ENCODE measurements at regions not wholly inside any gene's neighbourhood (a gene's known extent, or its start where the extent isn't known, plus 50 kb on each side); places are given as distances from the start of the nearest gene placed in this dataset.

GRCh38 chr3:78021710-78022109 lies 981.8 kb downstream of the ROBO2 start:
- Histone ChIP-seq H3K9me1 (replicated peaks; ENCODE audit: control insufficient read depth, extremely low read depth, insufficient read depth, low read length) (no peaks in the 10 kb centered on the region), H3K27me3 (ENCODE audit: control insufficient read depth in 2 of 2, insufficient read depth in 2 of 2, low read length in 2 of 2) (no peaks in the 10 kb centered on the region), H3K4me1 (ENCODE audit: control insufficient read depth, extremely low read depth, insufficient read depth, low read length) (no peaks in the 10 kb centered on the region), H2AFZ (ENCODE audit: low read depth, low read length) (no peak overlapping the region), H3K4me2 (ENCODE audit: insufficient read depth, low read length) (no peak overlapping the region), H3K27ac (ENCODE audit: insufficient read depth, low read depth, low read length) (no peak overlapping the region), H3K9me3 (replicated peaks; ENCODE audit: control insufficient read depth, insufficient read depth, low read length) (no peaks in the 10 kb centered on the region), H3K36me3 (ENCODE audit: control insufficient read depth in 2 of 2, extremely low read depth in 1 of 2, insufficient read depth in 2 of 2, low read length in 2 of 2) (no peaks in the 10 kb centered on the region), H3K4me3 (replicated peaks in 1 of 3; ENCODE audit: insufficient read depth in 1 of 3, low read depth in 1 of 3, low read length in 3 of 3) (no peak overlapping the region), H3K79me2 (ENCODE audit: control insufficient read depth, insufficient read depth, low read length) (no peaks in the 10 kb centered on the region), H3K9ac (replicated peaks; ENCODE audit: extremely low read depth, insufficient read depth, low read length) (no peak overlapping the region), H4K20me1 (replicated peaks; ENCODE audit: control insufficient read depth, extremely low read depth, insufficient read depth, low read length) (no peaks in the 10 kb centered on the region)
- no TSS peak for BruUV-seq (replicated peaks)
- CTCF ChIA-PET: interaction anchor here (1.2 to 1.5 kb wide), 2 partner anchors 11 to 14 kb away, joined by 3 to 4 read pairs; no protein-coding TSS in a partner anchor
- no peak for DNase-seq (ENCODE audit: low read depth, low spot score)
- FAIRE-seq: no peak
- dilution Hi-C loops (cut with MboI; ENCODE audit: extremely low pct_ligation_motif_present, low sequenced_read_pairs) (no loop called here), intact Hi-C loops (cut with micrococcal nuclease) (no loop called here)
- TF ChIP-seq EZH2 (IDR thresholded peaks at IDR 0.05; ENCODE audit: borderline replicate concordance, low read depth, low read length, severe bottlenecking) (no peak), CTCF (IDR thresholded peaks at IDR 0.05; ENCODE audit: extremely low read depth in 1 of 2, insufficient read depth in 1 of 2, low read depth in 1 of 2, low read length in 2 of 2) (no peak), MAX (IDR thresholded peaks at IDR 0.05; ENCODE audit: insufficient read depth, insufficient read length) (no peak)
- POLR2A ChIA-PET: no interaction called here

- Histone ChIP-seq H3K9ac (replicated peaks; ENCODE audit: extremely low read depth, insufficient read depth, low read length) (no peak overlapping the region), H3K9me3 (replicated peaks; ENCODE audit: control insufficient read depth, insufficient read depth, low read length) (no peaks in the 10 kb centered on the region), H3K27me3 (ENCODE audit: control insufficient read depth in 2 of 2, insufficient read depth in 2 of 2, low read length in 2 of 2) (no peaks in the 10 kb centered on the region), H2AFZ (ENCODE audit: low read depth, low read length) (no peak overlapping the region), H3K9me1 (replicated peaks; ENCODE audit: control insufficient read depth, extremely low read depth, insufficient read depth, low read length) (no peaks in the 10 kb centered on the region), H3K4me1 (ENCODE audit: control insufficient read depth, extremely low read depth, insufficient read depth, low read length) (no peaks in the 10 kb centered on the region), H3K79me2 (ENCODE audit: control insufficient read depth, insufficient read depth, low read length) (no peaks in the 10 kb centered on the region), H3K4me2 (ENCODE audit: insufficient read depth, low read length) (no peak overlapping the region), H4K20me1 (replicated peaks; ENCODE audit: control insufficient read depth, extremely low read depth, insufficient read depth, low read length) (no peaks in the 10 kb centered on the region), H3K27ac (ENCODE audit: insufficient read depth, low read depth, low read length) (no peak overlapping the region), H3K4me3 (replicated peaks in 1 of 3; ENCODE audit: insufficient read depth in 1 of 3, low read depth in 1 of 3, low read length in 3 of 3) (no peak overlapping the region), H3K36me3 (ENCODE audit: control insufficient read depth in 2 of 2, extremely low read depth in 1 of 2, insufficient read depth in 2 of 2, low read length in 2 of 2) (no peaks in the 10 kb centered on the region)
- ChIA-PET POLR2A (no interaction called here), CTCF (interaction anchor here (1.2 to 1.5 kb wide), 2 partner anchors 11 to 13 kb away, joined by 3 to 4 read pairs; no protein-coding TSS in a partner anchor)
- intact Hi-C loops (cut with micrococcal nuclease) (no loop called here), dilution Hi-C loops (cut with MboI; ENCODE audit: extremely low pct_ligation_motif_present, low sequenced_read_pairs) (no loop called here)
- DNase-seq (ENCODE audit: low read depth, low spot score) (no peak), FAIRE-seq (no peak)
- no TSS peak for BruUV-seq (replicated peaks)
- TF ChIP-seq FOS (IDR thresholded peaks at IDR 0.05; ENCODE audit: borderline replicate concordance, insufficient read depth, low read length): no peak
- no peak for TF ChIP-seq GATA2 (IDR thresholded peaks at IDR 0.05; ENCODE audit: insufficient read depth, insufficient read length, low read depth, low read length)
- TF ChIP-seq JUN (IDR thresholded peaks at IDR 0.05; ENCODE audit: borderline replicate concordance, insufficient read depth, insufficient read length, low read depth): peak; percentile 32
Observed at GRCh38 chr3:78022232-78022631, 982.3 kb downstream of the ROBO2 start.

Data from endothelial cell of umbilical vein (primary cell).